GM12865 (cell line): ENCODE measurements at regions not wholly inside any gene's neighbourhood (a gene's known extent, or its start where the extent isn't known, plus 50 kb on each side); places are given as distances from the start of the nearest gene placed in this dataset.

Source experiments
- DNase-seq: peaks from one replicate; pipeline ENCODE4 v3.0.0; 2010; ENCODE audit warnings: low read depth
- H3K4me3 ChIP-seq: 2 replicates; pipeline ENCODE4 v1.5.1; 2011; ENCODE audit warnings: mild to moderate bottlenecking, low read depth, low read length, control low read depth
- TF ChIP-seq, protein P1 (sequence below): IDR thresholded peaks from 2 replicates; pipeline ENCODE4 v1.5.1; 2011; ENCODE audit warnings: low read length, control low read depth, low read depth, inconsistent platforms; ENCODE audit not compliant: insufficient read depth; ENCODE audit errors: missing control alignments

DNA sequence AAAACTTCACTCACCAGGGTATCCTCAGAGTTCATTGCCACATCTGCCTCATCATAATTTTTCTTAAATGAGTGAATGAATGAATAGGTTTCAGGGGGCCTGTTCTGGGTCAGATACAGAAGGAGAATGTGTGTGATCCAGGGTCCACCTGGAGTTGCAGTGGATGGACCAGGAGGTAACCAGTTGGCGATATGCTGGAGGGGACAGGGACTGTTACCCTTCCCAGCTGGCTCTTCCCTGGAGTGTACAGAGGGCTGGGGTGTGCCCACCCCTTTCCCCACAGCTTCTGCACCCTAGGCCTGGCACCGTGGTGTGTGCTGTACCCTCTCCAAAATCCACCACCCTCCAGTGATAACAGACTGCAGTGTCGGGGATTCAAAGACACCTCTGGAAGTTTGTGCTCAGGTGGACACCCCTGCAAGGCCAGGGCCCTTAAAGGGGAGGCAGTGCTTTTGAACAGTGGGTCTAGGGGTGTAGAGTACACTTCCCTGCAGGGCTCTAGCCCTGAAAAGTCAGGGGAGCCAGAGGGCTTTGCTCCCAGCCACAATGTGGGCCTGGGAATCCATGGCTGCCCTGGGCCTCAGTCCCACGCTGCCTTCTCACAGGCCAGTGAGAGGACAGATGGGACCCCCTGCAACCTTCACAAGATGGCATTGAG lies 134.4 kb upstream of the UNC5B start:
- no peak overlapping the region for H3K4me3 ChIP-seq
- DNase-seq: no peak
- TF ChIP-seq, protein P1, sequence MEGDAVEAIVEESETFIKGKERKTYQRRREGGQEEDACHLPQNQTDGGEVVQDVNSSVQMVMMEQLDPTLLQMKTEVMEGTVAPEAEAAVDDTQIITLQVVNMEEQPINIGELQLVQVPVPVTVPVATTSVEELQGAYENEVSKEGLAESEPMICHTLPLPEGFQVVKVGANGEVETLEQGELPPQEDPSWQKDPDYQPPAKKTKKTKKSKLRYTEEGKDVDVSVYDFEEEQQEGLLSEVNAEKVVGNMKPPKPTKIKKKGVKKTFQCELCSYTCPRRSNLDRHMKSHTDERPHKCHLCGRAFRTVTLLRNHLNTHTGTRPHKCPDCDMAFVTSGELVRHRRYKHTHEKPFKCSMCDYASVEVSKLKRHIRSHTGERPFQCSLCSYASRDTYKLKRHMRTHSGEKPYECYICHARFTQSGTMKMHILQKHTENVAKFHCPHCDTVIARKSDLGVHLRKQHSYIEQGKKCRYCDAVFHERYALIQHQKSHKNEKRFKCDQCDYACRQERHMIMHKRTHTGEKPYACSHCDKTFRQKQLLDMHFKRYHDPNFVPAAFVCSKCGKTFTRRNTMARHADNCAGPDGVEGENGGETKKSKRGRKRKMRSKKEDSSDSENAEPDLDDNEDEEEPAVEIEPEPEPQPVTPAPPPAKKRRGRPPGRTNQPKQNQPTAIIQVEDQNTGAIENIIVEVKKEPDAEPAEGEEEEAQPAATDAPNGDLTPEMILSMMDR: no peak

DNA sequence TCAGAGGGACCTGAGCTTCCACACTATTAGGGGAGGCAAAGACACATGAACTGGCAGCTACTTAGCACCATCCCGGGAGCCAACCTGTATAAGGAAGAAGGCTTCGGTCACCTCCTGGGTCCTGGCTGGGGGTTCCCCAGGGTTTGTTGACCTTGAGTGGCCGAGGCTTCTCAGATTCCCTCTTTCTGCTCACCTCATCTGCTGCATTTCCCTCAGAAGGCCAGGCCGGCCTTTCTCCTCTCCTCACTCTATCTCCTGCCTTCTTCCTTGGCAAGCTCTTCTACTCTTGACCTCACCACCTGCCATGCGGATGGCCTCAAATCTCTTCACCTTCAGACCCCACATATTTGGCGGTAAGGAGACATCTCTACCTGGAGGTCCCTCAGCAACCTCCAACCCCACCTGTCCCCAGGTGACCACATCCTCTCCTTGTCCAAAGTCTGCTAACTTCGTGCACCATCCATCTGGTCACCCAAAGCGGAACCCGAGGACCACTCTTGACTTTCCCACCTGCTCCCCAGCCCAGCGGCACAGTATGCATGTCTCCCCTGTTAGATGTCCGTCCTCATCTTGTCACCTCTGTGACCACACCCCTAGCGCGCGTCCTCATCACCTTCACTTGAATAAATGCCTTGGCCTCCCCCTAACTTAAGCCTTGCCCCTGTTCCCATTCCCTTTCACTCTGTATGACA lies 133.8 kb upstream of the UNC5B start:
- TF ChIP-seq, protein P1: no peak
- DNase-seq: no peak
- no peak overlapping the region for H3K4me3 ChIP-seq

DNA sequence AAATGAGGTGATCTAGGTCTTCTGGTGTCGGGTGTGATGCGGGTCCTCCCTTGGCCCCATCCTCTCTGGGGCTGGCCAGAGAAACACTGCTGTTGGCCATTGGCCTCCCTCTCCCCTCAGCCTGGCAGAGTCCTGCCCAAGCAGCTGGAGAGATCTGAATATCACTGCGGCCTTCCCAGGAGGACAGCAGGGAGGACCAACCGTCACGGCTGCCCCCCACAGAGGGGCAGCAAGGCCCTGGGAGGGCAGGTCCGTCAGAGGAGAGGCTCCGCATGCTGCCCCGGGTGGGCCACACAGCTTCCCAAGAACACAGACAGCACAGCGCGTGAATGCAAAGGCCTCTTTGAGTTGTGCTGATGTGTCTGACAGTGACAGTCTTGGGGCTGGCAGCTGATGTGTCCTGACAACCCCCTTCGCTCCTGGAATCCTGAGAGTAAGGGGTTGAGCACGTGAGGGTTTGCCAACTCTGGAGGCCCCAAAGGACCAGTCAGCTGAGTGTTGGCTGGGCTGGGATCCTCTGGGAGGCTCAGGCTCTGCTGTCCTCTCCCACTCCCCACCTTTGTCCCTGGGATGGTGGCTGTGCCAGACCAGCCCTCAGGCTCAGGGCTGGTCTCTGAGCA lies 132.5 kb upstream of the UNC5B start:
- DNase-seq: no peak
- TF ChIP-seq, protein P1: no peak
- no peak overlapping the region for H3K4me3 ChIP-seq

DNA sequence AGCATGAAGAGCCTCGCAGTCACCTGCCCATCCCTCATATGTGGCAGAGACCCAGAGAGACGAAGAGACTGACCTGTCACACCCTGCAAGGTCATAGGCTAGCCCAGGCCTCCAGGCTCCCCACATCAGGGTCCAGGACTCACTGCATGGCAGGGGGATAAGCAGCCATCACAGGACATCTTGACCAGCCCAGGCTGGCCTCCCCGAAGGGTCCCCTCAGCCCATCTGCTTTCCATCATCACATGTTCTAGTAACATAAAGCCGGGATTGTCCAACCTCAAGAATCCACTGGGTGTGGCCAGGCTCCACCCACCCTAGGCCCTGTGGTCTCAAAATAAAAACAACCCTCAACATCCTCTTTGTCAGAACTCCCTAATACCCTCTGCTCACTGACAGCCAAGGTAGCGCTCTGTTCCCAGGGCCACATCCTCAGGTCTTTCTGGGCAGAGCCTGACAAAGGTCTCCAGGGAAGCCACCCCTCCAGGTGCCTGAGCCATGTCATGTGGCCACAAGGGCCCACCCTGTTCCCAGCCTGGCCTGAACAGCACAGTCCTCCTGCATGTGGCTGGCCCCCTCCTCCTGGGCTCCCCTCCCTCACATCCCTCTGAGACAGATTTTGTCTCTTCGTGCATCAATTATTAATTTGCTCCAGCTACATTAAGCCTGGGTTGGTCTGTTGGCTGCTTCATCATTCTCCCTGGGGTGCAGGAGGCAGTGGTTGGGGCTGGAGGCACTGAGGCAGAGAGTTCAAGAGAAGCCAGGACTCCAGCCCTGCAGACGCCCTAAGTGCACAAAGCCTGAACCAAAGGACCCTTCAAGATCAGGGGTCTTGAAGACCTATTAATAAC lies 131.8 kb upstream of the UNC5B start:
- no peak overlapping the region for H3K4me3 ChIP-seq
- no peak for DNase-seq
- TF ChIP-seq, protein P1: no peak

DNA sequence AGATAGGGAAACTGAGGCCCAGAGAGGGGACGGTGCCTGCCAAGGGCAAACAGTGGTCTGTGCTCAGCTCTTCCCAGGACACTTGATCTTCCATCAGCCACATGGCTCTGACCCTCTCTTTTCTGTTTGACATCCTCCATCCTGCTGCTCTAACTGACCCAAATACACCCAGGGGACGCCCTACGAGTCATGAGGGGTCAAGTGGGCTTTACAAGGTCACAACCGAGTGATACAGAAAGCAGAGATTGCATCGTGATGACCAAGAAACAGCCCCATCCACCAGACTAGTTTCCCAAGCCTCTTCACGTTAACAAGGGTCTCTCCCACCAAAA lies 131.2 kb upstream of the UNC5B start:
- H3K4me3 ChIP-seq: no peak overlapping the region
- TF ChIP-seq, protein P1: no peak
- DNase-seq: no peak

DNA sequence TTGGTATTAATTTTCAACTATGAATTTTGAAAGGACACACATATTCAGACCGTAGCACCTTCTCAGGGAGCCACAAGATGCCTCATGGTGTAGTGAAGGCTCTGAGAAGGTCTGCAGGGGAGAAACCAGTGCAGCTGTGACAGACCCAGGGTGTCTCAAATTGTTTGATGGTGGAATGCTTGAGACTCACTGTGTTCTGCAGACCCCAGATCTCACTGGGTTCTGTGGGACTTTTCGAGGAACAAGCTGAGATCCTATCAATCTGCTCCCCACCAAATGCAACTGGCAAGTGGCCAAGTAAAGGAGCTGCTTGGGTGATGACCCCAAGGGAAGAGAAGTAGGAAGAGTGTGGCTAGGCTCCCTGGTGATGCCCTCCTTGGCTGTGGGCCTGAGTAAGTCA lies 130.5 kb upstream of the UNC5B start:
- no peak overlapping the region for H3K4me3 ChIP-seq
- DNase-seq: no peak
- TF ChIP-seq, protein P1: no peak
